ENCODE measurements at regions not wholly inside any gene's neighbourhood (a gene's known extent, or its start where the extent isn't known, plus 50 kb on each side); places are given as distances from the start of the nearest gene placed in this dataset.

GRCh38 chr12:128012110-128012509 is 254.9 kb upstream of the TMEM132C start:
- no peaks in the 10 kb centered on the region for H3K36me3 ChIP-seq
- peaks cover 0 to 13% (median 0%) of the 10 kb centered on the region in 9 donors for H3K27me3 ChIP-seq
- intact Hi-C loops (cut with DNase I), result no loop called here
- H3K4me1 ChIP-seq, result no peaks in the 10 kb centered on the region
- TF ChIP-seq CTCF (IDR thresholded peaks at IDR 0.05), result no peak
- TF ChIP-seq POLR2A (IDR thresholded peaks at IDR 0.05), result no peak
- ATAC-seq (no peak), DNase-seq (no peak)
- no peaks in the 10 kb centered on the region for H3K9me3 ChIP-seq
- no peak overlapping the region for H3K27ac ChIP-seq
- no peak overlapping the region for H3K4me3 ChIP-seq

DNA sequence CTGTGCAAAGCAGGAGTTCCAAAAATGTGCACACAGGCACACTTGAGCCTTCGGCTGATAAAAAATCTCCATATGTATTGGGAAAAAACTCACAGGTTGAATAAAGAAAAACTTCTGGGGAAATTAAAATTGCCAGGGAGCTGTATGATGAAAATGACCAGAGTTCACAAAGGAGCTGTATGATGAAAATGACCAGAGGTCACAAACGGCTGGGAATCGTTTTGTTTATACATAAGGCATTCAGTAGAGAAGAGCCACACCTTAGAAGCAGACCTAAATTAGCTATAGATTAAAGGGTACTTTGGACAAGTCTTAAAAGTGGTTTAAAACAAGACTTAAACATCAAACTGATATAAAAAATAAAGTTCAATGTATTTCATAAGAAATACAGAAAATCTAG is 251.7 kb upstream of the TMEM132C start:
- H3K27ac ChIP-seq, result no peak overlapping the region
- intact Hi-C loops (cut with DNase I), result no loop called here
- 62 to 69% (median 64%) methylated on average over 3 of the region's 3 CpGs for WGBS, 4 donors
- H3K27me3 ChIP-seq, result peaks cover 0 to 13% (median 0%) of the 10 kb centered on the region in 9 donors
- no peaks in the 10 kb centered on the region for H3K36me3 ChIP-seq
- H3K4me3 ChIP-seq, result no peak overlapping the region
- no peaks in the 10 kb centered on the region for H3K9me3 ChIP-seq
- no peak for ATAC-seq
- DNase-seq, result no peak
- TF ChIP-seq POLR2A (IDR thresholded peaks at IDR 0.05) (no peak), CTCF (IDR thresholded peaks at IDR 0.05) (no peak)
- H3K4me1 ChIP-seq, result no peaks in the 10 kb centered on the region

GRCh38 chr12:128018067-128018466 is 248.9 kb upstream of the TMEM132C start:
- Histone ChIP-seq H3K4me1 (no peaks in the 10 kb centered on the region), H3K27me3 (peaks cover 0 to 11% (median 0%) of the 10 kb centered on the region in 9 donors), H3K27ac (no peak overlapping the region), H3K4me3 (no peak overlapping the region), H3K36me3 (no peaks in the 10 kb centered on the region), H3K9me3 (no peaks in the 10 kb centered on the region)
- TF ChIP-seq CTCF (IDR thresholded peaks at IDR 0.05), result no peak
- no peak for TF ChIP-seq POLR2A (IDR thresholded peaks at IDR 0.05)
- WGBS, 4 donors, result 77 to 82% (median 79%) methylated on average over 10 of the region's 10 CpGs
- intact Hi-C loops (cut with DNase I), result no loop called here
- ATAC-seq (no peak), DNase-seq (no peak)

DNA sequence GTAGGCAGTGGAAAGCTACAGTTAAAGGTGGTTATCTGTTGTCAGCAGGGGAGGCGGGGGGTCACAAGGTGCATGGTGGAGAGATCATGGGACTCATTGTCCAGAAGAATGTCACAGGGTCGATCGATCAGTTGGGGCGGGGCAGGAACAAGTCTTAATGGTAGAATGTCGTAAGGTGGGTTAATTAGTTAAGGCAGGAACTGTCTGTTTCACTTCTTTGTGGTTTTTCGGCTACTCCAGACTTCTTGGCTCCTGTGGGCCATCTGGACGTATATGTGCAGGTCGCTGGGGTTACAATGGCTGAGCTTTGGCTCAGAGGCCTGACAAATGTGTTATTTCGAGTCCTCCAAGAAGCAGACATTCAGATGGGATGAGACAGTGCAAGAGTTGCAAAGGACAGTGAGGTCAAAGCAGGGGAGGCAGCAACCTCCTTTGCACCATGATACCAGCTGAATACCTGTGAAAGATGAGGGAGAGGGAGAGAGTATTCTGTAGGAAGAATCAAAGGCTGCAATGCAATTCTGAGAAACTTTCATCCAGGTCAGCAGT is 246.9 kb upstream of the TMEM132C start:
- H3K27ac ChIP-seq, result no peak overlapping the region
- H3K4me1 ChIP-seq, result no peaks in the 10 kb centered on the region
- intact Hi-C loops (cut with DNase I), result no loop called here
- ATAC-seq (no peak), DNase-seq (no peak)
- 64 to 73% (median 71%) methylated on average over 9 of the region's 9 CpGs for WGBS, 4 donors
- H3K36me3 ChIP-seq, result no peaks in the 10 kb centered on the region
- no peak overlapping the region for H3K4me3 ChIP-seq
- TF ChIP-seq POLR2A (IDR thresholded peaks at IDR 0.05) (no peak), CTCF (IDR thresholded peaks at IDR 0.05) (no peak)
- H3K27me3 ChIP-seq, result peaks cover 0 to 11% (median 0%) of the 10 kb centered on the region in 9 donors
- H3K9me3 ChIP-seq, result no peaks in the 10 kb centered on the region

Data from heart left ventricle (tissue), 16 donors.